ENCODE measurements at regions not wholly inside any gene's neighbourhood (a gene's known extent, or its start where the extent isn't known, plus 50 kb on each side); places are given as distances from the start of the nearest gene placed in this dataset.
"Not testable (repeated sequence)": the region's sequence is repeated elsewhere in the genome, so short reads cannot be mapped to it uniquely, and the experiment has no call there.

- no peak for TF ChIP-seq CTCF (IDR thresholded peaks at IDR 0.05; ENCODE audit: borderline replicate concordance)
Measured at GRCh38 chr4:176616151-176616550, 176.6 kb downstream of the VEGFC start.

GRCh38 chr4:176618138-176618537 is 174.6 kb downstream of the VEGFC start:
- no peak for DNase-seq
- Histone ChIP-seq H3K27ac (replicated peaks) (no peak overlapping the region), H3K4me1 (no peaks in the 10 kb centered on the region), H3K36me3 (no peaks in the 10 kb centered on the region), H3K4me3 (no peak overlapping the region), H3K9me3 (replicated peaks) (peaks cover 6% of the 10 kb centered on the region), H3K27me3 (ENCODE audit: low read depth) (no peaks in the 10 kb centered on the region)
- intact Hi-C loops (cut with micrococcal nuclease), result no loop called here
- TF ChIP-seq CTCF (IDR thresholded peaks at IDR 0.05; ENCODE audit: borderline replicate concordance), result no peak

More at GRCh38 chr4:176616151-176616550, 176.6 kb downstream of the VEGFC start:
- H3K36me3 ChIP-seq, result no peaks in the 10 kb centered on the region
- intact Hi-C loops (cut with micrococcal nuclease), result no loop called here
- no peak overlapping the region for H3K27ac ChIP-seq (replicated peaks)
- DNase-seq, result no peak
- no peak overlapping the region for H3K4me3 ChIP-seq
- no peaks in the 10 kb centered on the region for H3K27me3 ChIP-seq (ENCODE audit: low read depth)
- H3K9me3 ChIP-seq (replicated peaks), result peaks cover 6% of the 10 kb centered on the region
- H3K4me1 ChIP-seq, result no peaks in the 10 kb centered on the region

- H3K4me3 ChIP-seq, result no peak overlapping the region
- no peaks in the 10 kb centered on the region for H3K4me1 ChIP-seq
- H3K27ac ChIP-seq (replicated peaks), result no peak overlapping the region
- no peaks in the 10 kb centered on the region for H3K27me3 ChIP-seq (ENCODE audit: low read depth)
- H3K9me3 ChIP-seq (replicated peaks), result peaks cover 6% of the 10 kb centered on the region
- H3K36me3 ChIP-seq, result no peaks in the 10 kb centered on the region
- no peak for TF ChIP-seq CTCF (IDR thresholded peaks at IDR 0.05; ENCODE audit: borderline replicate concordance)
- no peak for DNase-seq
- intact Hi-C loops (cut with micrococcal nuclease), result no loop called here
Measured at GRCh38 chr4:176619430-176619829, 173.3 kb downstream of the VEGFC start.

- Histone ChIP-seq H3K27me3 (ENCODE audit: low read depth) (no peaks in the 10 kb centered on the region), H3K36me3 (no peaks in the 10 kb centered on the region), H3K4me1 (no peaks in the 10 kb centered on the region), H3K9me3 (replicated peaks) (peaks cover 4% of the 10 kb centered on the region), H3K4me3 (no peak overlapping the region), H3K27ac (replicated peaks) (no peak overlapping the region)
- TF ChIP-seq CTCF (IDR thresholded peaks at IDR 0.05; ENCODE audit: borderline replicate concordance), result no peak
- intact Hi-C loops (cut with micrococcal nuclease), result no loop called here
- no peak for DNase-seq
Measured at GRCh38 chr4:176622251-176622948, 170.3 kb downstream of the VEGFC start.

GRCh38 chr4:176624983-176625610 is 167.6 kb downstream of the VEGFC start:
- intact Hi-C loops (cut with micrococcal nuclease); H3K27ac ChIP-seq (replicated peaks); H3K27me3 ChIP-seq (ENCODE audit: low read depth); DNase-seq; H3K9me3 ChIP-seq (replicated peaks); H3K4me3 ChIP-seq; H3K4me1 ChIP-seq; H3K36me3 ChIP-seq: not testable (repeated sequence)

- H3K9me3 ChIP-seq (replicated peaks), result peaks cover 8% of the 10 kb centered on the region
- no peaks in the 10 kb centered on the region for H3K4me1 ChIP-seq
- no peaks in the 10 kb centered on the region for H3K36me3 ChIP-seq
- H3K27ac ChIP-seq (replicated peaks), result no peak overlapping the region
- no peaks in the 10 kb centered on the region for H3K27me3 ChIP-seq (ENCODE audit: low read depth)
- H3K4me3 ChIP-seq, result no peak overlapping the region
- intact Hi-C loops (cut with micrococcal nuclease), result no loop called here
- no peak for DNase-seq
- TF ChIP-seq CTCF (IDR thresholded peaks at IDR 0.05; ENCODE audit: borderline replicate concordance), result no peak
Measured at GRCh38 chr4:176627916-176628315, 164.8 kb downstream of the VEGFC start.
